MM.1S (cell line): ENCODE measurements at regions not wholly inside any gene's neighbourhood (a gene's known extent, or its start where the extent isn't known, plus 50 kb on each side); places are given as distances from the start of the nearest gene placed in this dataset.

Source experiments
- DNase-seq: peaks from one replicate; pipeline ENCODE4 v3.0.0-alpha.2; 2015
- H2AFZ ChIP-seq: fragments of 300-600 bp; sonication (generic); 2 replicates; pipeline ENCODE4 v1.6.0; 2016; ENCODE audit warnings: antibody characterized with exemption, low read length
- H3F3A ChIP-seq: fragments of 300-600 bp; sonication (generic); 2 replicates; pipeline ENCODE4 v1.6.1; 2016; ENCODE audit warnings: mild to moderate bottlenecking, antibody characterized with exemption, low read length, moderate library complexity, mixed read lengths; ENCODE audit not compliant: insufficient read depth
- H3K27ac ChIP-seq: fragments of 300-600 bp; sonication (generic); 2 replicates; pipeline ENCODE4 v1.5.1; 2016; ENCODE audit warnings: mild to moderate bottlenecking, low read length
- H3K27me3 ChIP-seq: fragments of 300-600 bp; sonication (generic); replicated peaks from 2 replicates; pipeline ENCODE4 v1.6.0; 2016; ENCODE audit warnings: low read length; ENCODE audit not compliant: insufficient read depth
- H3K36me3 ChIP-seq: fragments of 300-600 bp; sonication (generic); replicated peaks from 2 replicates; pipeline ENCODE4 v1.6.1; 2016; ENCODE audit warnings: mild to moderate bottlenecking, low read length, mixed read lengths; ENCODE audit not compliant: insufficient read depth
- H3K4me1 ChIP-seq: fragments of 300-600 bp; sonication (generic); 2 replicates; pipeline ENCODE4 v1.6.1; 2016; ENCODE audit warnings: low read length, mixed read lengths
- H3K4me2 ChIP-seq: fragments of 300-600 bp; sonication (generic); 2 replicates; pipeline ENCODE4 v1.6.0; 2016; ENCODE audit warnings: low read depth, low read length
- H3K4me3 ChIP-seq: fragments of 300-600 bp; sonication (generic); 2 replicates; pipeline ENCODE4 v1.5.1; 2016; ENCODE audit warnings: low read length, mixed read lengths
- H3K79me2 ChIP-seq: fragments of 300-600 bp; sonication (generic); 2 replicates; pipeline ENCODE4 v1.6.1; 2016; ENCODE audit warnings: mixed run types, low read length, mixed read lengths
- H3K9ac ChIP-seq: fragments of 300-600 bp; sonication (generic); 2 replicates; pipeline ENCODE4 v1.6.1; 2016; ENCODE audit warnings: low read length, mixed read lengths
- H3K9me2 ChIP-seq: fragments of 300-600 bp; sonication (generic); replicated peaks from 2 replicates; pipeline ENCODE4 v1.6.1; 2016; ENCODE audit warnings: mild to moderate bottlenecking, low read length, mixed read lengths; ENCODE audit not compliant: insufficient read depth
- H3K9me3 ChIP-seq: fragments of 300-600 bp; sonication (generic); replicated peaks from 2 replicates; pipeline ENCODE4 v1.6.1; 2016; ENCODE audit warnings: mild to moderate bottlenecking, low read length, mixed read lengths; ENCODE audit not compliant: insufficient read depth
- H4K20me1 ChIP-seq: fragments of 300-600 bp; sonication (generic); 2 replicates; pipeline ENCODE4 v1.6.1; 2016; ENCODE audit warnings: mild to moderate bottlenecking, low read length, moderate library complexity, mixed read lengths; ENCODE audit not compliant: insufficient read depth
- EZH2 ChIP-seq: fragments of 300-600 bp; sonication (generic); optimal IDR thresholded peaks from 2 replicates; pipeline ENCODE3; 2017; ENCODE audit warnings: low read depth, mild to moderate bottlenecking, antibody characterized with exemption, low read length, mixed read lengths
- EZH2phosphoT487 ChIP-seq: fragments of 300-600 bp; sonication (generic); IDR thresholded peaks from 2 replicates; pipeline ENCODE4 v1.6.1; 2018; ENCODE audit warnings: antibody characterized with exemption, low read length
- TF ChIP-seq, protein P1 (sequence below): fragments of 300-600 bp; sonication (generic); IDR thresholded peaks from 2 replicates; pipeline ENCODE4 v1.5.1; 2016; ENCODE audit warnings: antibody characterized with exemption, low read length, mixed read lengths

DNA sequence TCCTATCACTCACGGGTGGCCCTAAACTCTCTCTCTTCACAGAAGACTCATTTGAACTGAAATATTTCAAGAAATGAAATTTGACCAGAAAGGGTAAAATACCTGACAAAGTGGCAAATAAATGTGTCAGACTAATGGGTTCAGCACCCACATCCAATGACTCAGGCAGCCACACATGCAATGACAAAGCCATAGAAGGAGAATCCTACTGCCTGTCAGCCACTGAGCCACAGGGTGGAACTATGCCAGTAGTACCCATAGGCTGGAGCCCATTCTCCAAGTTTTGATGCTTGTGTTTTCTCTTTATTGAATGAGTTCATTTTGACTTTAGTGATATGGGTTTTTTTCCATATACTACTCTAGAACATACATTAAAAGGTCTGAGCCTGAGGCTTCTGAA lies 179.0 kb downstream of the BEND2 start:
- Histone ChIP-seq H2AFZ (no peak overlapping the region), H3K4me3 (no peak overlapping the region), H3K9me2 (no peaks in the 10 kb centered on the region), H3K27ac (no peak overlapping the region), H4K20me1 (no peaks in the 10 kb centered on the region), H3K36me3 (no peaks in the 10 kb centered on the region), H3K9me3 (no peaks in the 10 kb centered on the region), H3F3A (no peaks in the 10 kb centered on the region), H3K27me3 (no peaks in the 10 kb centered on the region), H3K4me1 (no peaks in the 10 kb centered on the region), H3K9ac (no peak overlapping the region), H3K4me2 (no peak overlapping the region), H3K79me2 (no peaks in the 10 kb centered on the region)
- DNase-seq = no peak
- TF ChIP-seq EZH2phosphoT487 = no peak
- TF ChIP-seq, protein P1, sequence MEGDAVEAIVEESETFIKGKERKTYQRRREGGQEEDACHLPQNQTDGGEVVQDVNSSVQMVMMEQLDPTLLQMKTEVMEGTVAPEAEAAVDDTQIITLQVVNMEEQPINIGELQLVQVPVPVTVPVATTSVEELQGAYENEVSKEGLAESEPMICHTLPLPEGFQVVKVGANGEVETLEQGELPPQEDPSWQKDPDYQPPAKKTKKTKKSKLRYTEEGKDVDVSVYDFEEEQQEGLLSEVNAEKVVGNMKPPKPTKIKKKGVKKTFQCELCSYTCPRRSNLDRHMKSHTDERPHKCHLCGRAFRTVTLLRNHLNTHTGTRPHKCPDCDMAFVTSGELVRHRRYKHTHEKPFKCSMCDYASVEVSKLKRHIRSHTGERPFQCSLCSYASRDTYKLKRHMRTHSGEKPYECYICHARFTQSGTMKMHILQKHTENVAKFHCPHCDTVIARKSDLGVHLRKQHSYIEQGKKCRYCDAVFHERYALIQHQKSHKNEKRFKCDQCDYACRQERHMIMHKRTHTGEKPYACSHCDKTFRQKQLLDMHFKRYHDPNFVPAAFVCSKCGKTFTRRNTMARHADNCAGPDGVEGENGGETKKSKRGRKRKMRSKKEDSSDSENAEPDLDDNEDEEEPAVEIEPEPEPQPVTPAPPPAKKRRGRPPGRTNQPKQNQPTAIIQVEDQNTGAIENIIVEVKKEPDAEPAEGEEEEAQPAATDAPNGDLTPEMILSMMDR = no peak
- TF ChIP-seq EZH2 = no peak

DNA sequence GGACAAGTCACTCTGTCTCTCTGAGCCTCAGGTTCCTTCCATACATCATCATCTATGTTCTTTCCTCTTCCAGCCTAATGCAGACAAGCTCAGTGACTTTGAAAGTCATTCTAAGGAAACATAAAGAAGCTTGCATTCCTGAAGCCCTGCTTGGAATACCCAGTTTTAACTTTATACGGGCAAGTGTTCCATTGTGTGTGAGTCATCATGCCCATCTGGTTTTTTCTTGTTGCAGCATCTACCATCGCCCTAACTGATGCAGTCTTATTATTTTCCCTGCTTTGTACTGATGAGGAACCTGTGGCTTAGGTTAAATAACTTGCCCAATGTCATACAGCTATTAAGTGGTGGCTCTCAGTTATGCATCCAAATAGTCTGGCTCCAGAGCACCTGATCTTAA lies 177.9 kb upstream of the RAI2 start:
- Histone ChIP-seq H3K4me1 (no peaks in the 10 kb centered on the region), H3K9me3 (no peaks in the 10 kb centered on the region), H3K79me2 (no peaks in the 10 kb centered on the region), H3K9me2 (no peaks in the 10 kb centered on the region), H3K4me3 (no peak overlapping the region), H3K4me2 (no peak overlapping the region), H3K27ac (no peak overlapping the region), H3K9ac (no peak overlapping the region), H4K20me1 (no peaks in the 10 kb centered on the region), H3F3A (no peaks in the 10 kb centered on the region), H3K27me3 (no peaks in the 10 kb centered on the region), H2AFZ (no peak overlapping the region), H3K36me3 (no peaks in the 10 kb centered on the region)
- TF ChIP-seq, protein P1 = no peak
- TF ChIP-seq EZH2phosphoT487 = no peak
- no peak for DNase-seq

DNA sequence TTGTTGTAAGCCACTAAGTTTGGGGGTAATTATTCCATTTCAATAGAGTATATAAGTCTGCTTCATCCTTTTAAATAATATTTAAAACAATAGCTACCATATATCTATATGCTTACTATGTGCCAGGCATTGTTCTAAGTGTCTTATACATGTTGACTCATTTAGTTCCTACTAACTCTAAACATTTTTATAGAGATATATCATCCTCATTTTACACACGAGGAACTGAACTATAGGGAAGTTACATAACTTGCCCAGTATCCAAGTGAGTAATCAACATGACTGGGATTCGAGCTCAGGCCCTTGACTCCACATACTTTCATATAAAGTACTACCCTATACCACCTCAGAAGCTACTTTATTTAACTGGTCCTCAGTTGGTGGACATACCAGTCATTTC lies 175.3 kb upstream of the RAI2 start:
- Histone ChIP-seq H3K4me1 (no peaks in the 10 kb centered on the region), H3K9me3 (no peaks in the 10 kb centered on the region), H3K36me3 (no peaks in the 10 kb centered on the region), H3K79me2 (no peaks in the 10 kb centered on the region), H3K27me3 (no peaks in the 10 kb centered on the region), H2AFZ (no peak overlapping the region), H3K4me2 (no peak overlapping the region), H3F3A (no peaks in the 10 kb centered on the region), H3K27ac (no peak overlapping the region), H3K9me2 (no peaks in the 10 kb centered on the region), H3K9ac (no peak overlapping the region), H4K20me1 (no peaks in the 10 kb centered on the region), H3K4me3 (no peak overlapping the region)
- TF ChIP-seq EZH2 (no peak), EZH2phosphoT487 (no peak)
- TF ChIP-seq, protein P1 = no peak
- no peak for DNase-seq
